GM21367 (cell line): ENCODE measurements at regions not wholly inside any gene's neighbourhood (a gene's known extent, or its start where the extent isn't known, plus 50 kb on each side); places are given as distances from the start of the nearest gene placed in this dataset.
"Not testable (repeated sequence)": the region's sequence is repeated elsewhere in the genome, so short reads cannot be mapped to it uniquely, and the experiment has no call there.

Source experiments
- ATAC-seq: cut with Tn5 transposase; IDR thresholded peaks from one replicate; pipeline ENCODE4 v1.9.1; 2021; ENCODE audit not compliant: unreplicated experiment

DNA sequence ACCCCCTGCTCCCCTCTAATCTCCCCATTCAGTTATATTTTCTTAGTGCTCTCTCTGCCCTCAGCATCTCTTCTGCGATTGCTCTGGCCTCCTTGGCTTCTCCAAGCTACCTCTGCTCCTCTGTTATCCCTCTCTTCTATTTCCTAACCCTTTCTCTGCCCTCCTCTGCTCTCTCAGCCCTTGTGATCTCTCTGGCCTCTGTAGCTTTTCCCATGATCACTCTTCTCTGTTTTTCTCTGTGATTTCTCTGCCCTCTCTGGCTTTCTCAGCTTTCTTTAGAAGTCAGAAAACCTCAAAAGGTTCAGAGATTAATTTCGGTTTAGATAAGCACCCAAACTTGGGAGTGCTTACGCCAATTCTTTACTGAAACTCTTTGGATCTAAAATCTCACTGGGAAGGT, 795.0 kb downstream of the DIAPH3 start:
- ATAC-seq = no peak

DNA sequence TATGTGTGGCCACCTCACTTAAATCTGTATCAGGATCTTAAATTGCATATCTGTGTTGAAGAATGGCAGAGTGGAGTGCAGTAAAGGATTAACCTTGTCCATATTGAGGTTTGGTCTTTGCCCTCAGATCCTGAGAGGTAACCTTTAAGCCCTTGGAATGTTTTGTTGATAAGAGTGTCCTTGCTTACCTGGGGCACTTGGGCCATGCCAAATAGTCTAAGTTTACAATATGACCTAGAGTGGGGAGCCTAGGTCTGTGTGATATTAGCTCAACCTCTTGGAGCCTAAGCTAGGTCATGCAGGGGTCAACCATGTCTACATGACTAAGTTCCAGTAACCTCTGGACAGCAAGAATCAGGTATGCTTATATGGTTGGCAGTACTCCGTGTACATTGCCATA, 792.5 kb downstream of the DIAPH3 start:
- ATAC-seq = no peak

DNA sequence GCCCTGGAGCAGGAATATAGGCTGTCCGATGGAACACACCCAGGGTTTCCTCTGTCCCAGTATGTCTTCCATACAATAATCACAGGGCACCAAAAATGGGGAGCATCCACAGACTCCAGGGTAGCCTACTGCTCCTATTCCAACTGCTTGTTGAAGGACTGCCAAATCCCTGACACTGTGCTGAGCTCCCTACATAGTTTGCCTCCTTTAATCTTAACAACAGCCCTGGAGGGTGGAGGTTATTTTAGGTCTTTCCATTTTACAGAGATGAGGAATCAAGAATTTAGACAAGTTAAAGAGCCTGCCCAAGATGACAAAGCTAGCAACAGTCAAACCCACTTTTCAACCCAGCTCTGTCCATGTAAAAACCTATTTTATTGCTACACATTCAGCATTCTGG, 790.4 kb downstream of the DIAPH3 start:
- ATAC-seq = no peak

DNA sequence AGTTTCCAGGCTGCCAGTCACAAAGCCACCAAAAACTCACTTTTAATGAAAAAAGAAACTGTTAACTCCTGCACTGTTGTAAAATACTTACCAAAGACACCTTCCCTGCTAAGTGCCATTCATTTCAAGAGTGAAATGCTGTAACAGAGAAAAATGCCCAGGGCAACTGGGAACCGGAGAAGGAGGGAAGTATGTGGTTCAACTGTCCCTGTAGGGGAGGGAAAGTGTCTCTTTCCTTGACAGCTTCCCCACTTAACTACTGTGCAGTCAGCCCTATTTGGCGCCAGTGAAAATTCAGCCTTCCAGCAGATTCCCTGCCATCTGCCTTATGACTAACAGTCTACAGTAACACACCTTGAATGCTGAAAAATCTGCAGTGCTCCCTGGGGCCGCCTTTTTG, 789.0 kb downstream of the DIAPH3 start:
- no peak for ATAC-seq

DNA sequence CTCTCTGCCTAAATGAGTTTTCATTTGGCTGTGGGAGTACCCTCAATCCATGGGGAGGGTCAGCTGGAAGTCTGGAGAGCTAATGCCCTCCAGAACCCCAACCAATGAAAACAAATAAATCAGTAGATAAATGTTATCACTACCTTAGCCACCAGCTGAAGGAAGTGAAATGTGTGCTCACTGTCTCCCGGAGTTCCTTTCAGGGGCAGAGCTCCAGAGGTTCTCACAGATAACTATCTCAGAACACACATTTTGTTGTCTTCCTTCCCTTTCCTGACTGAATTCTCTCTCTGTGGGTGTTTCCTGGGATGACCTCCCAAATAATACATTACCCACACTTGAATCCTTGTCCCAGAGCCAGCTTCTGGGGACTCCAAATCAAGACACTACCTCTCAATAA, 779.6 kb downstream of the DIAPH3 start:
- no peak for ATAC-seq

DNA sequence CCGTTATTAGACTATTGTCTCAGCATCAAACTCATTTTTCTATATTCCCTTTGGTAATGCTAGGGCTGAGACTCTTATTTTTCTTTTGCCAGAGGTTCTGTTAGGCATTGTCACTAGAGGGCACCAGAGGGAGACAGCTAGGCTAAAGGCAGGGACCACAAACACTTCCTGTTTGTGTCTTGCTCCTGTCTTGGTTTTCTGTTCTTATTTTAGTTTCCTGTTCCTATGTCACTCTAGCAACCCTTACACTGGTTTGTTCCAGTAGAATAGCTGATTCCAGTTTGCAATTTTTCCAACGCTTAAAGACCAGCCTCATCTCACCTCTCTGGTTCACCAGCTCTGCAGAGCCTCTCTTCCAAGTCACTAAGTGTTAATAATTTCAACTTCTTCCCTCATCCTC, 772.0 kb downstream of the DIAPH3 start:
- ATAC-seq = peak; percentile 100

DNA sequence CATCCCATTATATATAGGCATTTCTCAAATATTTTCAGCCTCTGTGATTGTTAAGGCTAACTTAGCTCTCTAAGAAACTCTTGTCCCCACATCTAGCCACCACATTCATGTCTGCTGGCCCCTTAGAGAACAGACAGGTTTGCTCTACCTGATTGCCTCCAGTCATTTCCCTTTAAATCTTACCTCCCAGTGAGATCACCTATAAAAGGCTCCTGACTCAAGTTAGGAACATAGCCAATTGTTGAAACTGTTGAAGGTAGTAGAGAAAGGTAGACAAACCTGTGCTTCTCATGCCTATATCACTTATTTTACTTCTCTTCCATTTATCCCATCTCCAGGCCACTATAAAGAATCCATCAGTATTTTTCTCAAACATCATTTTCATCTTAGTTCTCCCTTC, 771.4 kb downstream of the DIAPH3 start:
- no peak for ATAC-seq

DNA sequence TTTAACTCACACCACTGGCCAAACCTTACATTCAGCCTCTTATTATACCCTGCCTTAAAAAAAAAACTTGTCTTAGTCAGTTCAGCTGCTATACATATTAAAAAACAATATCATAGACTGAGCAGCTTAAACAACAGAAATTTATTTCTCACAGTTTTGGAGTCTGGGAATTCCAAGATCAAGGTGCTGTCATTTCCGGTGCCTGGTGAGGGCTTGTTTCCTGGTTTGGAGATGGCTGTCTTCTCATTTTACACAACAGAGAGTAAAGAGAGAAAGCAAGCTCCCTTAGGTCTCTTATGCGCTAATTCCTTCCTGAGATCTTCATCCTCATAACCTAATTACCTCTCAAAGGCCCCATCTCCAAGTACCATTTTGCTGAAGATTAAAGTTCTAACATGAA, 769.2 kb downstream of the DIAPH3 start:
- ATAC-seq = no peak

DNA sequence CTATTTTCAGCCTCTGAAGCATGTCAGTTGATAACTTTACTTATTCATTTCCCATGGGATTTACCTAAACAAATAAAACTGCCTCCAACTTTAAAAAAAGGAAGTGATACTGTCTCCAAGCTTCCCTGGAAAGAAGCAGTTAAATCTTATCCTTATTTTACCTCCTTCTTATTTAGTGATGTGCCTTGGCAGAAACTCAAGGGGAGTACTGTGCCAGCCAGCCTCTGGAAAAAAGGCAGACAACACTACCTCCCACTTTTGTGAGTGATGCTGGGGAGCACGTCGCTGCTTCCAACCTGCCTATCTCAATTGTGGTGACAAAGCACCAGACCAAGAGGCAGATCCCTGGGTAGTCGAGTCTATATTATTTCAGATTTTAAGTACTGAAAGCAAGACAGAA, 765.6 kb downstream of the DIAPH3 start:
- ATAC-seq = no peak

DNA sequence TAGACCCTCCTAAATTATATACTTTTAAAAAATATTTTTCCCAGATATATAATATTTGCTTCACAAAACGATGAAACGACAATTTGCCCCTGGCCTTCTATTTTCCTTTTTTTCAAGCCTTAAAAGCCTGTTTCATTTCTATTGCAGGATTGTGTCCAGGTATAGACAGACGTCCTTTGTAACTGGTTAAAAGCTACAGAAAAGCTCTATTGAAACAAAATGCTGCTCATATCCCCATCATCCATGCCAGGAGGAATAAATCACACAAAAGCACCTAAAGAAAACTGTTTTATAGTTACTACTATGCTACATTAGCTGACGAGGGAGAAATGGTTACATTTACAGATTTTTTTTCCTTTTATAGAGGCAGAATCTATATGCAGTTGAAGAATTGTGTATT, 765.1 kb downstream of the DIAPH3 start:
- ATAC-seq = no peak

DNA sequence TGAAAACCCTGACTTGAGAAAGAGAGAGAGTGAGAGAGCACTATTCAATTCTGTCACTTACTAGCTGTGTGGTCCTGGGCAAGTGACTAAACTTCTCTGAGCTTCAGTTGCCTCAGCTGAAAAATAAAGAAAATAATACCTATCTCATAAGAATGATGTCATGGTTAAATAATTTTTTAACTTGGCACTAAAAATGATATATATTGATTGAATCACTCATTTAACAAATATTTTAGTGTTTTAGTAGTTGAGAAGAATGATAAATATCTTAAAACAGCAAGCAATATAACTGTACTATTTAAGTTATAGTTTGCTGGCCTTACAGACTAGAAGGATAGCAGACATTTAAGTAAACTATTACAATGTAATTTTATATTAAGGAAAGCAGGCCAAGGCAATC, 764.2 kb downstream of the DIAPH3 start:
- no peak for ATAC-seq

DNA sequence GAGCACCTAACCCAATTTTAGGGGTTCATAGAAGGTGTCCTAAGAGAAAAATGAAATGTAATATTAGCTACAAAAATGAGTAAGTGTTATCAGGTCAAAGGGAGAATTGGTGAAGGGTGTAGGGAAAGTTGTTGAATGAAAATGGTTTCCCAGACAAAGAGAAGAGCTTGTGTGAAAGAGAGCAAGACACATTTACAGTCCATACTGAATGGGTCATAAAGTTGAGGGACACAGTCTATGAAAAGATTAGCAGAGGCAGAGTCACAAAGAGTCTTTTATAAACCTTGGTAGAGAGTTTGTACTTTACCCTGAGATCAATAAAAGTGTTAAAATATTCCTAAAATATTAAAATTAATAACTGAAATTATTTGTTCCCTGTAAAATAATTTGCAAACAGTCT, 759.4 kb downstream of the DIAPH3 start:
- no peak for ATAC-seq

DNA sequence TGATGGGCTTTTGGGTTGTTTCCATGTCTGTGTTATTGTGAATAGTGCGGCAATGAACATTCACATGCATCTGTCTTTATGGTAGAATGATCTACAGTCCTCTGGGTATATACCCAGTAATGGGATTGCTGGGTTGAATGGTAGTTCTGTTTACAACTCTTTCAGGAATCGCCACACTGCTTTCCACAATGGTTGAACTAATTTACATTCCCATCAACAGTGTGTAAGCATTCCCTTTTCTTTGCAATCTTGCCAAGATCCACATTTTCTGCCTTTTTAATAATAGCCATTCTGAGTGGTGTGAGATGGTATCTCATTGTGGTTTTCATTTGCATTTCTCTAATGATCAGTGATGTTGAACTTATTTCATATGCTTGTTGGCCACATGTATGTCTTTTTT, 756.5 kb downstream of the DIAPH3 start:
- ATAC-seq = not testable (repeated sequence)

DNA sequence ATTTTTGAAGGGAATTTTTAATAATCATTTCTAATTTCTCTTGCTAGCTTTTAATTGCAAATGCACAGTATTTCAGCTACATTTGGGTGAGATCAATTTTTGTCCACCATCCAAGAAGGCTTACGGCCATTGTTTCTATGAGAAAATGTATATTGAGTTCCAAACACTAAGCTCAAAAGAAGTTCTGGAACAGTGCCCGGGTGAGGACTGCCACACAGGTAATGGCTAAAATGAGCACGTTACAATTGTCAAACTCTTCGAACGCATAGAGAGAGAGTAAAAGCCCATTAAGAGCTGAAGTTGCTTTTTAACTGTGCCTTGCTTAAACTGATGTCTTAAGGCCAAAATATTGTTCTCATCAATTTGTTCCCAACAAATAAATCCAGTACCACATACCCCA, 755.0 kb downstream of the DIAPH3 start:
- no peak for ATAC-seq

DNA sequence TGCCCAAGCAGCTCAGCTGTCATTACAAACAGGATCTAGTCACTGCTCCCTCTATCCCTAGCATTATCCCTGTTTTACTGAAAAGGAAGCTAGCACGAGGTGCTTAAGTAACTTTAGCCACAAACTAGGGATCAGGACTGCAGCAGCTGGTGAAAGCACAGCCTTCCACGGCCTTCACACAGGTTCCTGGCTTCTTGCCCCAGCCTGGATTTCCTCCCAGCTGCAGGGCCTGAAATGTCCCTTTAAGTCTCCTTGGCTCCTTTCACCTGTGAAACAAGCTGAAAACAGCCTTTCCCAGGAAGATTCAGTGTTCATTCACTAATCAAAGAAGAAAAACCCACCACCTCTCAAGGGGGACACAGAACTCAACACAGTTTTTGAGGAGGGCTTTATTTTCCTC, 754.5 kb downstream of the DIAPH3 start:
- ATAC-seq = no peak

DNA sequence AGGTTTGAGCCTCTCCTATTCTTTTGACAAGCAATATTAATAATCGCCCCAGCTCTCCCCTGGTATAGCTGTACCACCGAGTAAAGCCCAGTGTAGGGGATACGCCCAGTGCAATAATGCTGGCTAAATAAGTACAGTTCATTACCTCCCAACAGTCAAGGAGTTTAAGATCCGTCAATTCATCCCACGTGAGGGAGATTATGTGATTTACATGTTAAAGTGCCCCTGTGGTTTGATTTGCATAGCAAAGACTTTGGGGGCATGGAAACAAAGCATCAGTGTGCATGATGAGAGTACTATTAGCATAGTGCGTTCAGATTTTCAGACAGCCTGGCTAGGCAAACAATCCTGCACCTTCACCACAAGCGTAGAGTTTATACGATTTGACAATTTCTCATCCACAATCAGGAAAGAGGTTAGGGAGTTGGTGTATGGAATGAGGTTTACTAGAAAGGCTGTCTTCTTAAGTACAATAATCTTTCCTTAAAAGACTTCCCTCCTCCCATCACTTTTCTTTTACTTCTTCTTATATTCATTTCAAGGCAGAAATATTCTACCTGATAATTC, 754.0 kb downstream of the DIAPH3 start:
- no peak for ATAC-seq

DNA sequence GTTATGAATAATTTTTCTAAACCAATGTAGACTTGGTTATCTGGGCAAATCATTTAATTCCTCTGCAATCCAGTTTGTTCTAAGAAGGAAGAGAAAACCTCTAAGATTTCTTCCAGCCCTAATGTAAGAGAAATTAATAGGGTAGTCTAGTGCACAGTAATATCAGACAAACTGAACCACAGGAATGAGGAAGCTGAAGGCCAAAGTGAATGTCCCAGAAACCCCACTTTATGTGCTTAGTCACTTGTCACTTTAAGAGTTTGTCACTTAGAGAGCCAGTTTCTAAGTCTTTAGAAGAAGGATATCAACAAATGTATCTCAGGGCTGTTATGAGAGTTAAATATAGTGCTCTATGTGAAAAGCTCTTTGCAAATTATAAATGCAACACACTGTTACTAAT, 750.6 kb downstream of the DIAPH3 start:
- ATAC-seq = peak; percentile 85

DNA sequence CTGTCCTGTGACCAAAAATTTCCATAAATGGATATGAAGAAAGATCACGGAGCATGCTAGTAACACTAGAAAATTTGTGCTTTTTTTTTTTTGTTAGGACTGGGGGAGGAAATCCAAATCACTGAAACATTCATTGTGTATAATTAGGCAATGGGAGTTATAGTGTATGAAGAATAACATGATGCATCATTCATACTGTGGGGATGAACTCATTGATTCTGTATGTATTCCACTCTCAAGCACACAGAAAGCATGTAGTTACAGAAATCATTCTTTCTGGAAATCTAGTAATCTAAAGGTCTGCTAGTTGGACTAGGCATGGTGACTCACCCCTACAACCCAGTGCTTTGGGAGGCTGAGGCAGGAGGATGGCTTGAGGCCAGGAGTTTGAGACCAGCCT, 749.7 kb downstream of the DIAPH3 start:
- no peak for ATAC-seq

DNA sequence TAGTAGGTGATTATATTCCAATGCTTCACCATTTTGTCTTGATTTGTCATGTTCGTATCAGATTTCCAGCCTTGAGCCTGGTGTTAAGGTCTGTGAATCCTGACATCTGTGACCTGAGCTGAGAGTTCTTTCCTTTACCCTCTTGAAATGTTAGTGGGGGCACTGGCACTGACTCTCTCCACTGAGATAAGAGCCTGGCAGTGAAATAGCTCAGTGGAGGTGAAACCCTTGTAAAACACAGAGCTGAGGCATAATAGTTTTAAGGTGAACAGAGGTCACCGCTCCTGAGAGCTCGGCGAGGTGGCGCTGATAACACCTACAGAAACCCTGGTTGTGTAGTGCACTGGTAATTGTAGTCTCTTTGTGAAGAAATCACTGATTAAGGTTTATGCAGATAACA, 748.2 kb downstream of the DIAPH3 start:
- no peak for ATAC-seq

DNA sequence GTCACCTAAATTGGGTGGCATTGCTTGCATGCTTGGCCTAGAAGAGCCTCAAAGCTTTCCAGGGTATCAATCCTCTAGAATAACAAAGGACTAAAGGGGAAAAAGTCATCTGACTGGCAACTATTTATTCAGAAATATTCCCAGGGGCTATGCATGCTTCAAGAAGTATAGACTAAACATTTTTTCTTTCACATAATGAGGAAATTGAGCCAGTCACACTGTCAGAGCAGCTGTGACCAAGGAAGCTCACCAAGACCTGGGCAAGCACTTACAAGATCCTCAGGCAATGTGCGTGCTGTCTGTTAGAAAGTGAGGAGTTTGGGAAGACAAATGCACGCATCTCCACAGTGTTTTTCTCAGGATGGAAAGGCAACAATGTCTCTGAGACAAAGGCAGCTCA, 747.2 kb downstream of the DIAPH3 start:
- no peak for ATAC-seq

DNA sequence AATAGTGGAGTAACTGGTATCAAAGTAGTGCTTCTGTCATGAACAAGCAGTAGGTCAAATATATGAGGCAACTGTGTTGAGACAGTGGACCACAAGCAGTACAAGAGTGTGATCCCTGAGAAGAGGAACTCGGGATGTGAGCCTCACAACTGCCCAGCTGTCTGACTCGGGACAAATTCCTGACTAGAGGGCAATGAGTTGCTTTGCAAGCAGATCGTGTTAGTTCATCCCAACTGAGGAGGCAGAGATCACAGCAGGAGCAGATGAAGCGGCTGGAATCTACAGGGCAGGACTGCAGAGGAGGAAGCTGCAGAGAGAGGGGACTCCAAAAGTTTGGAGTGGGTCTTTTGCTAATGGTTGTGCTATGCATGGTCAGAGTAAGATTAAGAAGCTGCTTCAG, 741.1 kb downstream of the DIAPH3 start:
- no peak for ATAC-seq

DNA sequence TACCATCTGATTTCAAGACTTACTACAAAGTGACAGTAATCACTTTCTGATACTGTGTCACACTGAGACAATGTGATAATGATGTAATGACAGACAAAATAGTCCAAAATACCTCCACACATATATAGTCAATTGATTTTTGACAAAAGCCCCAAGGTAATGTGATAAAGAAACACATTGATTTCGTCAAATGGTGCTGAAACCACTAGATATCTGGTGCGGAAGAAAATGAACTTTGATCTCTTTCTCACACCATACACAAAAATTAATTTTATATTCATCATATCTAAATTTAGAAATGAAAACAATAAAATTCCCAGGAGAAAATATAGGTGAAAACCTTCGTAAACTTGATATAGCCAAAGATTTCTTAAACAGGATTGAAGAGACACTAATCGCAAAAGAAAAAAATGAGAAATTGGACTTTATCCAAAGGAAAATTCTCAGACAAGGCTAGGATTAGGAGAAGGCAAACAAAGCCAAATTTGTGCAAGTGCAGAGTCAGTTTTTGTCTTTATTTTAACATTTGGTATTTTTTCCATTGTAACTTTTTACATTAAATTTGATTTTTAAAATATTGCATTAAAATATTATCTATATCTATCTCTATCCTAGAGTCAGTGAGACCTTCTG, 739.9 kb downstream of the DIAPH3 start:
- ATAC-seq = no peak

DNA sequence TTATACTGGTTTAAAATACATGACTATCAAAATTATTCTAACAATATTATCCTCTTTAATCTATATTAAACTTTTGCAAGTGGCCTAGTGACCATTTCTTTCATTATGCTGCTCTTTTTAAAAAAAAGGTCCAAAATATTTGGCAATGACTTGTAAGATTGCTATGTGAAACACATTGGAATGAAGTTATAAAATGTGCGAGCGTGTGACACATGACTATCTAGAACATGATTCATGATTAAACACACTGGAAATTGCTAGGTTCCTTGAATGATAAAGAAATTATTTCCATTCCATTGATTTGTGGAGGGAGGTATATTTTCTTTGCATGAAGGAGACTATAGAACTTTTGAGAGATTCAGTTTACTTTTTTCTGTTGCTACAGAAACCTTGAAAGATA, 739.1 kb downstream of the DIAPH3 start:
- no peak for ATAC-seq
